ENCODE measurements at regions not wholly inside any gene's neighbourhood (a gene's known extent, or its start where the extent isn't known, plus 50 kb on each side); places are given as distances from the start of the nearest gene placed in this dataset.

DNA sequence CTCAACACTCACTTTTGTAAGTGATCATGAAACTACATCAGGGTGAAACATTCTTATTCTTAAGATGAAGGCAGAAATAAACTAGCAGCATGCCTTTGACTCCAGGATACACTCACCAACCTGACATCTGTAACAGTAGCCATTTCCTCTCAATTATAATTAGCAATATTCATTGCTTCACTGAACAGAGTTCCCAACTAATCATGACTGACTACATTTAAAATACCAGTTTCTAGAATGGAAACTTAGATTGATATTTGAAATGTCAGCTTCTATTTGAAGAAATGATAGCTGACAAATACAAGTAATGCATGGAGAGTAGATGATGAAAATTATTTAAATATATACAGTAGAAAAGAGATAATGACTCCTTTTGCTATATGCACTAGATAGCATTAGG is 1023.8 kb downstream of the MRPL39 start:
- TF ChIP-seq, protein P1, sequence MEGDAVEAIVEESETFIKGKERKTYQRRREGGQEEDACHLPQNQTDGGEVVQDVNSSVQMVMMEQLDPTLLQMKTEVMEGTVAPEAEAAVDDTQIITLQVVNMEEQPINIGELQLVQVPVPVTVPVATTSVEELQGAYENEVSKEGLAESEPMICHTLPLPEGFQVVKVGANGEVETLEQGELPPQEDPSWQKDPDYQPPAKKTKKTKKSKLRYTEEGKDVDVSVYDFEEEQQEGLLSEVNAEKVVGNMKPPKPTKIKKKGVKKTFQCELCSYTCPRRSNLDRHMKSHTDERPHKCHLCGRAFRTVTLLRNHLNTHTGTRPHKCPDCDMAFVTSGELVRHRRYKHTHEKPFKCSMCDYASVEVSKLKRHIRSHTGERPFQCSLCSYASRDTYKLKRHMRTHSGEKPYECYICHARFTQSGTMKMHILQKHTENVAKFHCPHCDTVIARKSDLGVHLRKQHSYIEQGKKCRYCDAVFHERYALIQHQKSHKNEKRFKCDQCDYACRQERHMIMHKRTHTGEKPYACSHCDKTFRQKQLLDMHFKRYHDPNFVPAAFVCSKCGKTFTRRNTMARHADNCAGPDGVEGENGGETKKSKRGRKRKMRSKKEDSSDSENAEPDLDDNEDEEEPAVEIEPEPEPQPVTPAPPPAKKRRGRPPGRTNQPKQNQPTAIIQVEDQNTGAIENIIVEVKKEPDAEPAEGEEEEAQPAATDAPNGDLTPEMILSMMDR (conservative IDR thresholded peaks at IDR 0.05; ENCODE audit: low read length), result no peak
- TF ChIP-seq EZH2phosphoT487 (IDR thresholded peaks at IDR 0.05; ENCODE audit: borderline replicate concordance), result no peak

All from Loucy (cell line).